ENCODE measurements at regions not wholly inside any gene's neighbourhood (a gene's known extent, or its start where the extent isn't known, plus 50 kb on each side); places are given as distances from the start of the nearest gene placed in this dataset.

- no peak for TF ChIP-seq EZH2phosphoT487 (IDR thresholded peaks at IDR 0.05; ENCODE audit: low read length)
- no peak for TF ChIP-seq EZH2 (optimal IDR thresholded peaks at IDR 0.05; ENCODE audit: low read depth, low read length)
- TF ChIP-seq, protein P1, sequence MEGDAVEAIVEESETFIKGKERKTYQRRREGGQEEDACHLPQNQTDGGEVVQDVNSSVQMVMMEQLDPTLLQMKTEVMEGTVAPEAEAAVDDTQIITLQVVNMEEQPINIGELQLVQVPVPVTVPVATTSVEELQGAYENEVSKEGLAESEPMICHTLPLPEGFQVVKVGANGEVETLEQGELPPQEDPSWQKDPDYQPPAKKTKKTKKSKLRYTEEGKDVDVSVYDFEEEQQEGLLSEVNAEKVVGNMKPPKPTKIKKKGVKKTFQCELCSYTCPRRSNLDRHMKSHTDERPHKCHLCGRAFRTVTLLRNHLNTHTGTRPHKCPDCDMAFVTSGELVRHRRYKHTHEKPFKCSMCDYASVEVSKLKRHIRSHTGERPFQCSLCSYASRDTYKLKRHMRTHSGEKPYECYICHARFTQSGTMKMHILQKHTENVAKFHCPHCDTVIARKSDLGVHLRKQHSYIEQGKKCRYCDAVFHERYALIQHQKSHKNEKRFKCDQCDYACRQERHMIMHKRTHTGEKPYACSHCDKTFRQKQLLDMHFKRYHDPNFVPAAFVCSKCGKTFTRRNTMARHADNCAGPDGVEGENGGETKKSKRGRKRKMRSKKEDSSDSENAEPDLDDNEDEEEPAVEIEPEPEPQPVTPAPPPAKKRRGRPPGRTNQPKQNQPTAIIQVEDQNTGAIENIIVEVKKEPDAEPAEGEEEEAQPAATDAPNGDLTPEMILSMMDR (IDR thresholded peaks at IDR 0.05; ENCODE audit: low read length) = no peak
- Histone ChIP-seq H3K9me2 (replicated peaks; ENCODE audit: insufficient read depth, low read length) (no peaks in the 10 kb centered on the region), H3K4me1 (ENCODE audit: low read length) (no peaks in the 10 kb centered on the region; the same call in 1 of the 2 replicates), H3K9me3 (replicated peaks; ENCODE audit: insufficient read depth, low read length) (no peaks in the 10 kb centered on the region), H3F3A (ENCODE audit: insufficient read depth, low read length) (no peaks in the 10 kb centered on the region), H3K9ac (ENCODE audit: low read length) (no peak overlapping the region), H3K27me3 (replicated peaks; ENCODE audit: insufficient read depth, low read length) (no peaks in the 10 kb centered on the region), H4K20me1 (ENCODE audit: insufficient read depth, low read length) (no peaks in the 10 kb centered on the region), H3K4me2 (ENCODE audit: low read depth, low read length) (no peak overlapping the region), H2AFZ (ENCODE audit: low read length) (no peak overlapping the region), H3K36me3 (replicated peaks; ENCODE audit: insufficient read depth, low read length) (no peaks in the 10 kb centered on the region), H3K27ac (ENCODE audit: low read length) (no peak overlapping the region), H3K79me2 (ENCODE audit: low read length) (no peaks in the 10 kb centered on the region), H3K4me3 (ENCODE audit: low read length) (no peak overlapping the region)
- no peak for DNase-seq
These were observed 112.2 kb upstream of the FMN2 start for GRCh38 chr1:239979456-239979855.

- H3K9me3 ChIP-seq (replicated peaks; ENCODE audit: insufficient read depth, low read length) = no peaks in the 10 kb centered on the region
- no peaks in the 10 kb centered on the region for H3K79me2 ChIP-seq (ENCODE audit: low read length)
- no peak for DNase-seq
These were observed 108.9 kb upstream of the FMN2 start for GRCh38 chr1:239982762-239983161.

DNA sequence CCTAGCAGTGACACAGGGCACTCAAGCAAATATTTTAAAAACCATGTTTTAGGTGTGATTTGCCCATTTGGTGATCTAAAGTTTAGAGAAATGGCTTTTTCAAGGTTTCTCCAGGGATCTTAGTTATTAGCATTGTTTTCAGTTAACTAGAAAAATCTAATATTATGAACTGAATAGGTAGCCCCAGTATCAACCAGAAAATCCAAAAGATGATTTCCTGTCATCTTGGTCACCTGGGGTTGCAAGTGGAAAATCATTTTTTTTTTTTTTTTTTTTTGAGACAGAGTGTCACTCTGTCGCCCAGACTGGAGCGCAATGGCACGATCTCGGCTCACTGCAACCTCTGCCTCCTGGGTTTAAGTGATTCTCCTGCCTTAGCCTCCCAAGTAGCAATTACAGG, 106.6 kb upstream of the FMN2 start:
- no peak for TF ChIP-seq EZH2 (optimal IDR thresholded peaks at IDR 0.05; ENCODE audit: low read depth, low read length)
- TF ChIP-seq, protein P1 (IDR thresholded peaks at IDR 0.05; ENCODE audit: low read length) = no peak
- Histone ChIP-seq H3K9ac (ENCODE audit: low read length) (no peak overlapping the region), H3K27ac (ENCODE audit: low read length) (no peak overlapping the region), H3K4me2 (ENCODE audit: low read depth, low read length) (no peak overlapping the region), H3K9me3 (replicated peaks; ENCODE audit: insufficient read depth, low read length) (no peaks in the 10 kb centered on the region), H3K4me1 (ENCODE audit: low read length) (no peaks in the 10 kb centered on the region), H3K9me2 (replicated peaks; ENCODE audit: insufficient read depth, low read length) (no peaks in the 10 kb centered on the region), H3K27me3 (replicated peaks; ENCODE audit: insufficient read depth, low read length) (no peaks in the 10 kb centered on the region), H3K36me3 (replicated peaks; ENCODE audit: insufficient read depth, low read length) (no peaks in the 10 kb centered on the region), H4K20me1 (ENCODE audit: insufficient read depth, low read length) (no peaks in the 10 kb centered on the region), H2AFZ (ENCODE audit: low read length) (no peak overlapping the region), H3K79me2 (ENCODE audit: low read length) (no peaks in the 10 kb centered on the region), H3K4me3 (ENCODE audit: low read length) (no peak overlapping the region), H3F3A (ENCODE audit: insufficient read depth, low read length) (no peaks in the 10 kb centered on the region)
- DNase-seq = no peak

More at GRCh38 chr1:239982762-239983161, 108.9 kb upstream of the FMN2 start:
- H3K4me3 ChIP-seq (ENCODE audit: low read length) = no peak overlapping the region
- H3K36me3 ChIP-seq (replicated peaks; ENCODE audit: insufficient read depth, low read length) = no peaks in the 10 kb centered on the region
- no peak overlapping the region for H3K27ac ChIP-seq (ENCODE audit: low read length)
- H3K27me3 ChIP-seq (replicated peaks; ENCODE audit: insufficient read depth, low read length) = no peaks in the 10 kb centered on the region
- no peaks in the 10 kb centered on the region for H3K9me2 ChIP-seq (replicated peaks; ENCODE audit: insufficient read depth, low read length)
- no peak overlapping the region for H3K4me2 ChIP-seq (ENCODE audit: low read depth, low read length)
- TF ChIP-seq EZH2 (optimal IDR thresholded peaks at IDR 0.05; ENCODE audit: low read depth, low read length) (no peak), EZH2phosphoT487 (IDR thresholded peaks at IDR 0.05; ENCODE audit: low read length) (no peak)
- TF ChIP-seq, protein P1 (IDR thresholded peaks at IDR 0.05; ENCODE audit: low read length) = no peak
- H2AFZ ChIP-seq (ENCODE audit: low read length) = no peak overlapping the region
- H4K20me1 ChIP-seq (ENCODE audit: insufficient read depth, low read length) = no peaks in the 10 kb centered on the region
- H3K9ac ChIP-seq (ENCODE audit: low read length) = no peak overlapping the region
- no peaks in the 10 kb centered on the region for H3K4me1 ChIP-seq (ENCODE audit: low read length)
- H3F3A ChIP-seq (ENCODE audit: insufficient read depth, low read length) = no peaks in the 10 kb centered on the region
